GM23338 (cell line): ENCODE measurements at regions not wholly inside any gene's neighbourhood (a gene's known extent, or its start where the extent isn't known, plus 50 kb on each side); places are given as distances from the start of the nearest gene placed in this dataset.

Experiments
- CTCF ChIP-seq, 2 experiments: fragments of 200-600 bp in 1 of 2; sonication (generic) in 1 of 2; conservative IDR thresholded peaks; 2 replicates each; pipeline versions ENCODE4 v1.5.1 to v1.6.1; 2016 to 2017; ENCODE audit warnings: antibody characterized with exemption in 2 of 2, low read depth in 2 of 2, mild to moderate bottlenecking in 2 of 2, moderate library complexity in 1 of 2
- EZH2 ChIP-seq: fragments of 200-600 bp; sonication (generic); IDR thresholded peaks from one replicate; pipeline ENCODE4 v1.8.0; 2017; ENCODE audit warnings: antibody characterized with exemption, mild to moderate bottlenecking, low read depth; ENCODE audit not compliant: unreplicated experiment
- POLR2AphosphoS5 ChIP-seq: IDR thresholded peaks from 2 replicates; pipeline ENCODE4 v1.6.1; 2016; ENCODE audit warnings: antibody characterized with exemption, low read depth
- REST ChIP-seq: IDR thresholded peaks from one replicate; pipeline ENCODE4 v1.6.1; 2018; ENCODE audit warnings: antibody characterized with exemption; ENCODE audit not compliant: unreplicated experiment

- no peak for TF ChIP-seq REST
- no peak for TF ChIP-seq EZH2
- TF ChIP-seq CTCF (conservative IDR thresholded peaks at IDR 0.05; ENCODE audit: low read depth in 2 of 2): no peak
- 0 out of 2 replicates have a peak, but pooled peaks have one; percentile 49 for TF ChIP-seq POLR2AphosphoS5
Measured at GRCh38 chr20:12764053-12764452, 244.7 kb upstream of the SPTLC3 start.
